Hematopoietic multipotent progenitor cell (in vitro differentiated cells): ENCODE measurements at regions not wholly inside any gene's neighbourhood (a gene's known extent, or its start where the extent isn't known, plus 50 kb on each side); places are given as distances from the start of the nearest gene placed in this dataset. TPM values are rescaled to one million over a fixed set of nuclear protein-coding genes. Genes with fewer than 3 reads are reported as not detected.

Source experiments
- DNase-seq, 3 donors: peaks; one replicate each; pipeline ENCODE4 v3.0.0-alpha.2; 2011 to 2015; ENCODE audit warnings: low read depth in 2 of 3, low spot score in 2 of 3
- small RNA-seq: library from RNA; depleted of rRNA; stranded (forward); fragments of <200 nt; gene quantifications from one replicate; pipeline ENCODE3, GENCODE V24; 2012

- DNase-seq = no peak
Observed at GRCh38 chr17:69978056-69978646, 96.9 kb upstream of the KCNJ16 start.

- DNase-seq = no peak
Observed at GRCh38 chr17:69981441-69981840, 93.6 kb upstream of the KCNJ16 start.

GRCh38 chr17:69995476-69995875, 79.5 kb upstream of the KCNJ16 start:
- no peak for DNase-seq

GRCh38 chr17:69997332-69997731, 77.7 kb upstream of the KCNJ16 start:
- no peak for DNase-seq

- no peak for DNase-seq
Observed at GRCh38 chr17:69999253-69999652, 75.8 kb upstream of the KCNJ16 start.

- DNase-seq = no peak
Observed at GRCh38 chr17:70006159-70006558, 68.9 kb upstream of the KCNJ16 start.

GRCh38 chr17:70011750-70012149, 63.3 kb upstream of the KCNJ16 start:
- DNase-seq = no peak

- no peak for DNase-seq
Observed at GRCh38 chr17:70013911-70014310, 61.1 kb upstream of the KCNJ16 start.

GRCh38 chr17:70017112-70017511, 57.9 kb upstream of the KCNJ16 start:
- DNase-seq = no peak

GRCh38 chr17:70017941-70018340, 57.1 kb upstream of the KCNJ16 start:
- DNase-seq = no peak

GRCh38 chr17:70021726-70022125, 53.3 kb upstream of the KCNJ16 start:
- no peak for DNase-seq

- DNase-seq = no peak
Observed at GRCh38 chr17:70022175-70022574, 52.9 kb upstream of the KCNJ16 start.

GRCh38 chr17:70024253-70024652, 50.8 kb upstream of the KCNJ16 start:
- no peak for DNase-seq

Small RNAs in the stretch of these regions (small RNA-seq; reads per million reads assigned to genes)
- gene AC002545.1 = not detected
- not detected for gene RF00019
